Stimulated activated CD4-positive, alpha-beta T cell treated with anti-CD3 and anti-CD28 coated beads, Interleukin-1b, Interleukin-23, amount 100 ng/mL, for 4 hours (primary cell): ENCODE measurements at regions not wholly inside any gene's neighbourhood (a gene's known extent, or its start where the extent isn't known, plus 50 kb on each side); places are given as distances from the start of the nearest gene placed in this dataset.
"Not testable (repeated sequence)": the region's sequence is repeated elsewhere in the genome, so short reads cannot be mapped to it uniquely, and the experiment has no call there.

Source experiments
- DNase-seq, 2 donors: peaks; one replicate each; pipeline ENCODE4 v3.0.0-alpha.2; 2020; ENCODE audit warnings: low read depth in 2 of 2

DNA sequence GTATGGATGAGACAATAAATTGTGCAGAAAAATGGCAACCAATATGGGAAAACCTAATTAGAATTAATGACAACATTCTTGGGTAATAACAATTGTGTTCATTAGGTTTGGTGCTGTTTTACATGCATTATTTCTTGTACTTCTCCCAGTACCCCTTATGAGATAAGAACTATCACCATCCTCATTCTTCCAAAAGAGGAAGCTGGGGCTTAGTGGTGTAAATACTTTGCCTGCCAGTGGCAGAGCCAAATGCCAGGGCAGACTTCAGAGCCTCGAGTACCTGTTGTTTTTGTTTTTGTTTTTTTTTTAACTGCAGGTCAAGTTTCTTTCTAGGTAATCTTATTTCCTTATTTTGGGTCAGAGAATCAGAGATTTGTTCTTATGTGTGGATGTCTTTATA lies 206.4 kb downstream of the RHOU start:
- no peak for DNase-seq

DNA sequence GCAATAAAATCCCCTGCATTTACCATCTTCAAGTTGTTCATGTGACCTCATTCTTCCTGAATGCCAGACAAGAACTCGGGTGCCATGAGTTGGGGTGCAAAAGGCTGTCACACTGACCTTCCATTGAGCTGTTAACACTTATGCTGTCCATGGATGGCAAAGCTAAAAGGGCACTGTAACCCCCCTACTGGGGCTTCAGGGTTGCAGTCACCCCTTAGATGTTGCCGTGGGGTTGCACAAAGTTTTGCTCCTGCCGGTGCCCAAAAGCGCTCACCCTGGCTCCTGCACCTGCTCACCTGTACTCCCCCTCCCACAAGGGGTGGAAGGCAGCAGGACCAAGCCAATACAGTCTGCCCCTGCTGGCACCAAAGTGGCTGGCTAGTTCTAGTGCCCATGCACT lies 208.2 kb downstream of the RHOU start:
- DNase-seq: no peak

DNA sequence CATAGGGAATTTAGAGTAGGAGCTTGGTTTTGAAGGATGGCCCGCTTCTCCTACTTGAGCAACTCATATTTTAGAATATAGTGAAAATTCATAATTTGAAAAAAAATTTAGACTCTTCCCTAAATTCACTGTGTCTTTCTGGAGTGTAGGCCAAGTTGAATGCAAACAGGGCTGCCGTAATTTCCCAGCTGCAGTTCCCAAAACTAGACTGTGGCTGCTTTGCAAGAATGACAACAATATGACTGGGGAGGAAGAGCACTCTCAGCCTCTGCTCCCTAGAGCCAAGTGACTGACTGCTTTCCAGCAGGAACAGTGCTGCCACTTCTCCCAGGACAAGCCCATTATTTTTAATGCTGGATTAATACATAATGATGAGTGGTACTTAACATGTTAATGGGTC lies 209.0 kb downstream of the RHOU start:
- no peak for DNase-seq

DNA sequence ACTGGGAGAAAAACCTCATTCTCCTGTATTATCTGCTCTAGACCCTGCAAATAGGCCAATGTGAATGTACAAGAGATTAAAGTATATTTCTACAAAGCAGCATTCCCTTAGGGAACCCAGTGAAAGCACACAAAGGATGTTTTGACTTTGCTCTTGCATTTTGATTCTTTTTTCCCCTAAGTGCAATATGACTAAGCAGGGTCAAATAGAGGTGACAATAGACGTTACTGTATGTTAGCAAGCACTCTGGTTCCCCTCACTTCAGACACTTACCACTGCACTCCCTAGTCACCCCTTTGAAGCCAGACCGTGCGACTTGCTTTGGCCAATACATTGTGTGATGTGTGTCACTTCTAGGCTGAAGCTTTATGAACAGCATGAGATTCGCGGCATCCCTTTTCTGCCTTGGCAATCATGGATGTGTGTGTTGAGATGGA lies 209.7 kb downstream of the RHOU start:
- no peak for DNase-seq

DNA sequence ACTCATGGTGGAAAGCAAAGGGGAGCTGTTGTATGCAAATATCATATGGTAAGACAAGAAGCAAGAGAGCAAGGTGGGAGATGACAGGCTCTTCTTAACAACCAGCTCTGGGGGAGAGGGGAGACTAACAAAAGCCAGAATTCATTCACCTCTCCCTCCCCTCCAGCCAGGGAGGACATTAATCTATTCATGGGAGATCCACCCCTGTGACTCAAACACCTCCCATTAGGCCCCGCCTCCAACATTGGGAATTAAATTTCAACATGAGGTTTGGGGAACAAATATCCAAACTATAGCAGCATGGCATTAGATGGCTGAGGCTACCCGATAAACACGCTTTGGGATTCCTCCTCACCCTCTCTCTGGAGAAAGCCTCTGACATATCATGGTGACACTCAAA lies 210.6 kb downstream of the RHOU start:
- no peak for DNase-seq

DNA sequence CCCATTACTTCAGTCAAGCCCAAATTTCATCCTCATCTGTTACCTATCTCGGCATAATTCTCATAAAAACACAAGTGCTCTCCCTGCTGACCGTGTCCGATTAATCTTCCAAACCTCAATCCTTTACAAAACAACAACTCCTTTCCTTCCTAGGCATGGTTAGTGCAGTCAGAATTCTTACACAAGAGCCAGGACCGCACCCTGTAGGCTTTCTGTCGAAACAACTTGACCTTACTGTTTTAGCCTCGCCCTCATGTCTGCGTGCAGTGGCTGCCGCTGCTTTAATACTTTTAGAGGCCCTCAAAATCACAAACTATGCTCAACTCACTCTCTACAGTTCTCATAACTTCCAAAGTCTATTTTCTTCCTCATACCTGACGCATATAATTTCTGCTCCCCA lies 214.3 kb downstream of the RHOU start:
- not testable (repeated sequence) for DNase-seq

DNA sequence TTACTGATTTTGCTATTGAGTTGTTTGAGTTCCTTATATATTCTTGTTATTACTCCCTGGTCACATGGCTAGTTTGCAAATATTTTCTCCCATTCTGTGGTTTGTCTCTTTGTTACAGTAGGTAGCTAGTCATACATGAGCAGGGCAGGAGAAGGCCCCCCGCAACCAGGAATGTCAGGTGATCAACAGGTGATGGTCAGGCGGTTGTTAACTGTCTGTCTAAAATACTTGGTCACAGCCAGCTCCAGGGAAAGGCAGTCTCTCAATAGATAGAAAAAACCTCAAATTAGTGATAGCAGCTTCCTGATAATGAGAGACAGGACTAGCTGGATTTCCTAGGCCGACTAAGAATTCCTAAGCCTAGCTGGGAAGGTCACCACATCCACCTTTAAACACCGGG lies 217.9 kb downstream of the RHOU start:
- no peak for DNase-seq

DNA sequence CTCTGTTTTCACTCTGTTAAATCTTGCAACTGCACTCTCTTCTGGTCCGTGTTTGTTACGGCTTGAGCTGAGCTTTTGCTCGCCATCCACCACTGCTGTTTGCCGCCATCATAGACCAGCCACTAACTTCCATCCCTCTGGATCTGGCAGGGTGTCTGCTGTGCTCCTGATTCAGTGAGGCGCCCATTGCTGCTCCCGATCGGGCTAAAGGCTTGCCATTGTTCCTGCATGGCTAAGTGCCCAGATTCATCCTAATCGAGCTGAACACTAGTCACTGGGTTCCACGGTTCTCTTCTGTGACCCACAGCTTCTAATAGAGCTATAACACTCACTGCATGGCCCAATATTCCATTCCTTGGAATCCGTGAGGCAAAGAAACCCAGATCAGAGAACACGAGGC lies 218.5 kb downstream of the RHOU start:
- DNase-seq: not testable (repeated sequence)

DNA sequence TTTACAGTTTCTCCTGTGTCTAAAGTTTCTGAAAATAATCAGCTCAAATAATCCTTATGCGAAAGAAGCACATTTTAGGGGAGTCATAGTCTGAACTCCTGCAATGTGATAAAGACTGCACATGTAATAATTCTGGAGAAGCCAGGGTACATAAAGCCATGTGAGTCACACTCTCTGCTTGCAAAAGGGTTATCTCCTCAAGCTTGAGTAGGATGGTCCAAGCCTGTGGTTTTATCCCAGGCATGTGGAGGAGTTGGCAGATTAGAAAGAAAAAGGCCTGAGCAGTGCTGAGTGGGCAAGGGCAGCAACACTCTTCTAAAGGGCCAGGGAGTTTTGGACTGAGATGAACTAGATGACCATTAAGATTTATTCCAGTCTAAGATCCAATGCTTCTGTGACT lies 220.4 kb downstream of the RHOU start:
- no peak for DNase-seq

DNA sequence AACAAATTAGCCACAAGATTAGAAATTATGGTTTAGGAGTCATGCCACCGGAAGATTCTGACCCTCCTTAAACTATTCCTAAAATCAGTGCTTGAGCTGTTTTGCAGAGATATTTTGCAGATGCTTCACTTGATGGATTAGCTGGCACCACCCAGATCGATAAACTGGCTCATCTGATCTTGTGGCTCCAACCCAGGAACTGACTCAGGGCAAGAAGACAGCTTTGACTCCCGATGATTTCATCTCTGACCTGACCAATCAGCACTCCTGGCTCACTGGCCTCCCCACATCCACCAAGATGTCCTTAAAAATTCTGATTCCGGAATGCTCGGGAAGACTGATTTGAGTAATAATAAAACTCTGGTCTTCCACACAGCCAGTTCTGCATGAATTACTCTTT lies 221.6 kb downstream of the RHOU start:
- DNase-seq: no peak

DNA sequence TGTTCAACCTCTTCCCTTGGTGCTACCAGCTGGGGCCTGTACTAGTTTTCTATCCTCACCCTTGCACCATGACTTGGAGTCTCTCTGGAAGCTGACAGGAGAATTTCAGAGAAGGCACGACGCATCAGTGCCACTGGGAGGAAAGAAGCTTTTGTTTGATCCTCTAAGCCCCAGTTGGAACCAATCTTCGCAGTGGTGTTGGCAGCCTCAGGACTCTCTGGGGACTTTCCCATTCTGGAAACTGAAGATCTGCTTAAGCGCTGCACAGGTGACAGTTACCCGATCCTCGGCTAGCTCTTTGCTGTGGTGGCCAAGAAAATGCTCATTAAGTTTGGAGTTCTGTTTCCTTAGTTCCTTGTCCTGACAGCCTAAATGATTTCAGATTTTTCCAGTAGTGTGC lies 222.3 kb downstream of the RHOU start:
- DNase-seq: no peak

DNA sequence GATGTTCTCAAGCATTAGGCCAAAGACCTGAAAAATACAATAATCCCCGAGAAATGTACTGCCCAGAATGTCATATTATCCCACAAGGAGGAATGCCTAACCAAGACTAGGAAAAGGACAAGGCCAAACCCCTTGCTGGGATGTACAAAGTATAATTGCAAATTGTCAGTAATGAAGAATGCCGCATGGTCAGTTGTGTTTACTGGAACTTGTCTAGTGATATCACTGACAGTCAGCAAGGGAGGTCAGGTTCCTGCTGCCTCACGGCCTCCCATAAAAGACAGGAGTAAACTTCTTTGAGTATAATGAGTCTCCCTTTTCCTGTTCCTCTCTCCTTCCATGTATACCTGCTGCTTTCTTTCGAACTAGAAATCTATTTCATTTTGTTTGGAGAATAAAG lies 222.8 kb downstream of the RHOU start:
- no peak for DNase-seq

DNA sequence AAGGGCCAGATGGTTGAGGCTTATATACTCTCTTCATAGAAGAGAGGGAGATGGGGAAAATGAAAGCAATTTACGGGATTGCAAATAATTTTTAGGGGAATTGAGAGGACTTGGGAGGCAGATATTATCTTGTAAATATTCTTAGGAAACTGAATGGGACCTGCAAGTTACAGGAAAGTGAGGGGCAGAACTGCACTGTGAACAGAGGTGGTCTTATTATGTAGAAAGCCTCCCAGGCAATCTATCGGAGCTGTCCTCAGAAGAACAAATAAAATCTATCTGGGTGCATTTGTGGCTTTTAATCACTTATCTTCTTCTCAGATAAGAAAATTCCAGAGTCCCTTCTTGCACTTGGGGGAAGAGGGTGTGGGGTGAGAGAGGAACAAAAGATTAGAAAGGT lies 223.5 kb downstream of the RHOU start:
- DNase-seq: no peak

DNA sequence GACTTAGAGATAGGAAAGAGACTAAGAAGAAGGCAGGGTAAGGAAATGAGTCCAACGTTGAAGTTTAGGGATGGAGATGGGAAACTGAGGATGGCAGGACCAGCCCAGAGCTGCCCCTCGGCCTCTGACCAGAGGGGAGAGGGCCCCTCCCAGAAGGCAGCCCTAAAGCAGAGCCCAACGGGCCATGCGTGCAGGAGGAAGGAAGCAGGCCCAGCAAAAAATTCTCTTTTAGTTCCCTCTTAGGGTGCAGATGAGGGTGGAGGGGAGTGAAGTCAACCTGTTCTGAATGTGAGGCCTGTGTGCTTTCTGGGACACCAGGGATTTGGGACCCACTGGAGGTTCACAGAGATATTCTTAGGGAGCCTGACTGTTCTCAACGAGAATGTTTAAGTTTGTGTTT lies 225.4 kb downstream of the RHOU start:
- no peak for DNase-seq

DNA sequence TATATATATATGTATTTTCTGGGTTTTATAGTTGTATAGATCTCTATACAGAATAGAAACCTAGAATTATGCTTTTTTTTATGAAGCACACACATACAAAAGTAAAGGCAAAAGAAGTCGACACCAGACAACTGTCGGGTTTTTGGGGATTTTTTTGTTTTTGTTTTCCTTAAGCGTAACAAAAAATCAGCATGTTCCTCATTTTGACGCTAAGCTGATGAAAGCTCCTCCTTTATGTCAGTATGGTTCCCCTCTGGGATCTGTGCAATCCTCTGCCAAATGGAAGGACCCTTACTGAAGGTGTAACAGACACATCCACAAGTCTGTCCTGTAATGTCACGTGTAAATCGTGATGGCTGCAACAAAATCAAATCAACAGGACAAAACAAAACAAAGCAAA lies 226.2 kb downstream of the RHOU start:
- DNase-seq: no peak

DNA sequence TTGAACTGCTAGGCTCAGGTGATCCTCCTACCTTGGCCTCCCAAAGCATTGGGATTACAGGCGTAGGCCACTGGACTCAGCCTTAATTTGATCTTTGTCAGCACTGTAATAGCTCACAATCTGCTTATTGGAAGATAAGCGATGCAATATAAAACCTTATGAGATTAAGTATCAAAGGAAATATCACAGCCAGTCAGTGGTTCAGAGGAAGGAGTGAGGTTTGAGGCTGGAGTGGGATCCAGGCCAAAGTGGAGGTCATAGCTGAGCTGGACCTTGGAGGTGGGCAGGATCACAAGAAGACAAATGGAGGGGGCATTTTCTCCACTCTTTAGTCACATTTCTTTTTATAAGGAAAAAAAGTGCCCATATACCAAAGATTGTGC lies 228.5 kb downstream of the RHOU start:
- DNase-seq: no peak

DNA sequence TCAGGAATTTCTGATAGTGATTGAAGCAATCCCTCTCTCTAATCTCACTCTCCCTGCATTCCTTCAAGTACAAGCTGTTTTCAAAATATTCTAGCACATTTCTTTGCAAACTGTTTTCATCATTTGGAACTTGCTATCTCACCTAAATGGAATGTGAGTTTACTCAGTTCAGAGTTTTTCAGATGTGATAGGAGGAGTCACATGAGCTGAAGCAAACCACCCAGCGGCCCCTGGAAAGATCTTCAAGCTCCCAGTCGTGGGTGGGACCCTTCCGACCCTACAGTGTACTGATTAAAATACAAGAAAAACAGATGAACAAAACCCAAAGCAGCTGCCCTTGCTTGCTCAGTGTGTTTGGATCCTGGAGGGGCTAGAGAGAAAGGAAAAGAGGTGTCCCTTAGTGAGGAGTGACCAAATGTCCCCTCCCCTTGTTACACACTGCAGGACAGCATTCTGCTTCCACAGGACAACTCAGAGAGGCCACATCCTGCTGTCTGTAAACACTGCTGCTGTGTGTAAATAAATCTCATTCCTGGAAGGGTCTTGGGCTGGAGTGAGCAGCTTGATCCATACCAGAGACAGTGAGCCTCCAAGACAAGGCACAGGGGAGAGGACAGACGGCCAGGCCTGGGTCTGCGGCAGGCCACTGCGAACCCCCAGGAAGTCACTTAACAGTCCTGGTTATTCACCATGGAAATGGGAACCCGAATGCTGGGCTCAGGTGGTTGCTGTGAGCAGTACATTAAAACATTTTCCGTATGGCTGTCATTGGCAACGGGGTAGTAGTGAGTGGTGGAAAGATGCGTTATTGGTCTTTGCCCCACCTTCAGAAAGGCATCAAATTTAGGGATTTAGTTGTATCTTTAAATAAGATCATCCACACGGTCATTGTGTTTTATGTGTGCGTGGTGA lies 229.2 kb downstream of the RHOU start:
- DNase-seq: no peak

DNA sequence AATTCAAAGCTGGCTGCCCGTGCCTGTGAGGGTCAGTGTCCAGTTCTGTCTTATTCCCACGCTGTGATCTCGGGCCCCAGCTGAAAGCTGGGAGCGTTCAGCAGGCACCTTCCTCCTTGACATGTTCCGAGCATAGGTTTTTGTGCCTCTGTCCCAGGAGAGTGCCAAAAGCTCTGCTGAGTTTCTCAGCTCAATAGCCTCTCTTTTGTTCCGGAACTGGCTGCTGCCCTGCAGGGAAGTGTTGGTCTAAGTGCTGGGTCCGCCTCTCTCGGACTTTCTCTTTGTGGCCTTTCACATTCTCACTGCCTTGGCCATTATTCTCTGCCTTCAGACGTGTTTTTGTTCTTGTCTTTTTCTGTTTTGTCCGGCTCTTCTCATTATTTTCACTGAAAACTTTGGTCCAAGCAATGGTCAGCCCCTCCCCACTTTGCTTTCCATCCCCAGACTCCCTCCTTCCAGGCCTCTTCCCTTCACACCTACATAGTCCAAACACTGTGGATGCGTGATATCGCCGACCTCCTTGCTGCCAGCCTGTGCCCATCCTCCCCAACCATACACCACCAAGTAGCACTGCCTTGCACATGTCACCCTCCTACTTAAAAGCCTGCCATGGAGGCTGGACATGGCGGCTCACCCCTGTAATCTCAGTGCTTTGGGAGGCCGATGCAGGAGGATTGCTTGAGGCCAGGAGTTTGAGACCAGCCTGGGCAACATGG lies 233.8 kb downstream of the RHOU start:
- no peak for DNase-seq

DNA sequence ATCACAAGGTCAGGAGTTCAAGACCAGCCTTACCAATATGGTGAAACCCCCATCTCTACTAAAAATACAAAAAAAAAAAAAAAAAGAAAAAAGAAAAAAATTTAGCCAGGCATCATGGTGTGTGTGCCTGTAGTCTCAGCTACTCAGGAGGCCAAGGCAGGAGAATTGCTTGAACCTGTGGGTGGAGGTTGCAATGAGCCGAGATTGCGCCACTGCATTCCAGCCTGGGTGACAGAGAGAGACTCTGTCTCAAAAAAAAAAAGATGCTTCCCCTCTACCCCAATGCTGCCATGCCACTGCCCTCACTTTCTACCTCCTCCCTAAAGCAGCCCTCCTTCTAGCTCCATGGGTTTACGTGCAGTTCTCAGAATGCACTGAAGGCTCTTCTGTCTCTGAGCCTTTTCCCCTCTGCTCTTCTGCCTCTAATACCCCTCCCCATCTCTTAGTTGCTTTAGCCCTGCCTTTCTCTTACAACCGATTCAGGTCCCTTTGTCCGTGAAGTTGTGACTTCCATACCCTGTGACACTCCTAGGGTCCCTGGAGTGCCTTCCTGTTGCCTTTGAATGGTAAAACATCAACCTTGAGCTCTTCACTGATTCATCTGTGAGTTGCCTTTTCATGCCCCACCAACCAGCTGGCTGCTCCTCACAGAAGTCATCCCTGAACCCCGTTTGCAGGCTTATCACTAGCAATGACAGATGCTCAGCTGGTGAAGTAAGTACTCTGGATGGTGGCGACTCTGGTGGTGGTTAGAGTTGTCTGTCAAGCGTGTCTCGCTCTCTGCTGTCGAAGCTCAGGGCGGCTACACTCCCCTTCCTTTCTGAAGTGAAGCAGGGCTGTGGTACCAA lies 234.9 kb downstream of the RHOU start:
- no peak for DNase-seq

DNA sequence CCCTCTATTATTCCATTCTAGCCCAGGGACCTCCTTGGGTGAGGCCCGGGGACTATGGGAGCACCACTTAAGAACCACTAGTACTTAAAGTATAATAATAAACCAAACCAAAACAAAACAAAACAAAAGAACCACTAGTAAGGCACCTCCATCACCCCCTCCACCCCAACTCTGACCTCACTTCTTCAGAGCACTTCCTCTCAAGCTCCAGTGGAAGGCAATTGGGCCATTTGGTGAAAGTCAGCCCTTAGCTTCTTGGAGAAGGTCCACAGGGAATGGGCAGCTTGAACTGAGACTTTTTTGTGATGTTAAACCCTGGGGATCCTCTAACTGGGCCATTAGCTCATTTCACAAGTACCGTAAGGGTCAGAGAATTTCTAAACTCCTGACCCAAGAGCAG lies 237.3 kb downstream of the RHOU start:
- DNase-seq: no peak

DNA sequence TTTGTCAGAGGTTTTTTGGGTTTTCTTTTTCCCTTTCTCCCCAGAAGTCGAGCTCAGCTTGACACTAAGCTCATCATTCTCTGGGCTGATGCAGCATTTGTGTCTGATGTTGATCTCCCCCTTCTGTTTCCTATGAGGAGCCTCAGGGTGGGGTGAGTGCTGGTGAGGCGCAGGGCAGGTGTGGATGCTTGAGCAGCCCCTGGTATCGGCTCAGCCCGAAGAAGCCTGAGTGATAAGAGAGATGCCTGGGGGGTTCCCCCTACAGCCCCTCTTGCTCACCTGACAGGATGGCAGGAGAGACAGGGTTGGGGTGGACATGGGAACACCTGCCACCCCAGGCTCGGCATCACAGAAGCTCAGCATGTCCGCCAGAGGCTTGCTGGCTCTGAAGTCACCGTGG lies 239.0 kb downstream of the RHOU start:
- DNase-seq: no peak

DNA sequence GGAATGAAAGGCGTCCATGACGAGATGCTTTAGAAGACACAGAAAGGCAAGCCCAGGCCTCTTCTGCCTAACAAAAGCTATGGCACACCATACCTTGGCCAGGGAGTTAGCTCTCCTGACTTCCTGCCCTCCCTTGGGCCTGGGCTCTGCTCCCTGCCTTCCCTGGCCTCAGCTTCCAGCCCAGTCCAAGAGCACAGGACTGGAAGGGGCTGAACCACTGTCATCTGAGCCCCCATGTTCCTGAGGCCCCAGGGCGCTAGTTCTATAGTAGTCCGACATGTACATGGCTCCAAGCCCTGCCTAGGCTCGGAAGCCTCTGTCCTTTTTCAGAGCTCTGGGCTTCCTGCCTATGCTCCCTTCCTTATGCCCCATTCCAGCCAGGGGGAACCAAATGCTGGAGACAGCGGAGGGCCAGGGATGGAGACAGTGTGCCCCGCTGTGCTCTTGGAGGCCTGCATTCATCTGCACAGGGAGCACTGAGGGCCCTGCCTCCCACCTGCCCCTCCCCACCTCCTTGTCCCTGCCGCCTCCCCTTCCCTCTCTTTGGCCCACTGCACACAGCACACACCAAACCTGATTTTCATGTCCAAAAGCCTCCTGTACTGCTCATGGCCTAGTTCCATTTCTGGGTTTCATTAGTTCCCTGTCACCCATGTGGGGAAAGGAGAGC lies 240.1 kb downstream of the RHOU start:
- DNase-seq: no peak
